Mesendoderm (in vitro differentiated cells): ENCODE measurements at regions not wholly inside any gene's neighbourhood (a gene's known extent, or its start where the extent isn't known, plus 50 kb on each side); places are given as distances from the start of the nearest gene placed in this dataset.

Experiments used
- DNase-seq: peaks from one replicate; pipeline ENCODE4 v3.0.0; 2013
- H2AK5ac ChIP-seq: 2 replicates; pipeline ENCODE4 v1.6.1; 2013; ENCODE audit warnings: low read length, inconsistent platforms
- H2BK120ac ChIP-seq: 2 replicates; pipeline ENCODE4 v1.6.1; 2013; ENCODE audit warnings: low read depth, mild to moderate bottlenecking, low read length, moderate library complexity, mixed read lengths
- H2BK15ac ChIP-seq: replicated peaks from 2 replicates; pipeline ENCODE4 v1.6.1; 2013; ENCODE audit warnings: low read depth, mild to moderate bottlenecking, moderate library complexity
- H2BK5ac ChIP-seq: 2 replicates; pipeline ENCODE4 v1.6.1; 2013; ENCODE audit warnings: low read length, inconsistent platforms
- H3K18ac ChIP-seq: 2 replicates; pipeline ENCODE4 v1.6.1; 2013; ENCODE audit warnings: mild to moderate bottlenecking, low read length, mixed read lengths
- H3K23ac ChIP-seq: one replicate; pipeline ENCODE4 v1.6.1; 2013; ENCODE audit warnings: low read length
- H3K27ac ChIP-seq: 2 replicates; pipeline ENCODE4 v1.5.1; 2013; ENCODE audit warnings: low read depth, mild to moderate bottlenecking, inconsistent platforms, low read length, moderate library complexity
- H3K27me3 ChIP-seq: 2 replicates; pipeline ENCODE4 v1.6.1; 2013; ENCODE audit warnings: low read length, control low read depth, mild to moderate bottlenecking, inconsistent platforms; ENCODE audit not compliant: insufficient read depth, poor library complexity
- H3K36me3 ChIP-seq: 2 replicates; pipeline ENCODE4 v1.6.1; 2013; ENCODE audit warnings: low read length, inconsistent platforms; ENCODE audit not compliant: control insufficient read depth, insufficient read depth
- H3K4ac ChIP-seq: one replicate; pipeline ENCODE4 v1.6.1; 2013; ENCODE audit warnings: low read depth, mild to moderate bottlenecking, low read length, moderate library complexity
- H3K4me1 ChIP-seq: 2 replicates; pipeline ENCODE4 v1.6.1; 2013; ENCODE audit warnings: low read depth, low read length, inconsistent platforms; ENCODE audit not compliant: control insufficient read depth
- H3K4me2 ChIP-seq: 2 replicates; pipeline ENCODE4 v1.6.1; 2013; ENCODE audit warnings: low read length
- H3K4me3 ChIP-seq: 2 replicates; pipeline ENCODE4 v1.5.1; 2013; ENCODE audit warnings: mild to moderate bottlenecking, low read length
- H3K56ac ChIP-seq: one replicate; pipeline ENCODE4 v1.6.1; 2013; ENCODE audit warnings: low read length
- H3K79me1 ChIP-seq: 2 replicates; pipeline ENCODE4 v1.6.1; 2013; ENCODE audit warnings: low read length, inconsistent platforms
- H3K79me2 ChIP-seq: 2 replicates; pipeline ENCODE4 v1.6.1; 2013; ENCODE audit warnings: mild to moderate bottlenecking, low read length; ENCODE audit not compliant: control insufficient read depth, insufficient read depth
- H3K9ac ChIP-seq: 2 replicates; pipeline ENCODE4 v1.6.1; 2013; ENCODE audit warnings: low read length, inconsistent platforms
- H4K5ac ChIP-seq: one replicate; pipeline ENCODE4 v1.6.1; 2013; ENCODE audit warnings: low read length
- H4K8ac ChIP-seq: one replicate; pipeline ENCODE4 v1.6.1; 2013; ENCODE audit warnings: low read depth, mild to moderate bottlenecking, control low read depth, low read length, moderate library complexity
- WGBS: extraction: QIAGEN DNeasy Blood & Tissue Kit; methylation state at CpG from one replicate; pipeline ENCODE4 v1.1.7; 2013; ENCODE audit warnings: low lambda C conversion rate, missing lambda C conversion rate; ENCODE audit not compliant: insufficient coverage; ENCODE audit errors: extremely low coverage; 5-methylcytosine and 5-hydroxymethylcytosine counted together

- no CpG with 5 or more reads among the region's 4 CpGs for WGBS
- no peaks in the 10 kb centered on the region for H3K79me1 ChIP-seq
Observed at GRCh38 chr11:134823970-134824369, 411.9 kb upstream of the B3GAT1 start.

DNA sequence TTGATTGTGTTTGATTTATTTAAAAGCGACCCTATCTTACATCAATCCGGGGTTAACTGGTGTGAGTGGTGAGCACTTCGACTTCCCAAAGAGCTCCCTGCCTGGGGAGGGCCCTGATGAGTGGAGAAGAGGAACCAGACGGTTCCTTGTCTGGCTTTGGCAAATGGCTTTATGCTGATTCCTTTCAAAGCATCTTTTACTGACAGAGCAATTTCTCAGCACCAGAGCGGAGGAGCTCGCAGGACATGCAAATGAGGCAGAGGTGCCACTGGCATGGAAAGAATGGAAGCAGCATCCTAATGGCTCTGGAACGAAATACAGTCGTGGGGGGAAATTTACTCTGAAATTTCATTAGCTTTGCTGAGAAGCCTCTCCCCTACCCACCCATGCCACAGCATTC is 410.9 kb upstream of the B3GAT1 start:
- H3K4me3 ChIP-seq, result no peak overlapping the region
- H2BK5ac ChIP-seq, result no peak overlapping the region
- no peak overlapping the region for H3K4me2 ChIP-seq
- H2BK15ac ChIP-seq, result no peak overlapping the region
- no peak overlapping the region for H3K18ac ChIP-seq
- H3K4me1 ChIP-seq, result peaks cover 2% of the 10 kb centered on the region
- no peak overlapping the region for H4K8ac ChIP-seq
- no peak overlapping the region for H4K5ac ChIP-seq
- no peak overlapping the region for H3K23ac ChIP-seq
- no peak overlapping the region for H3K56ac ChIP-seq
- no peak overlapping the region for H3K27ac ChIP-seq
- no CpG with 5 or more reads among the region's 8 CpGs for WGBS
- no peak overlapping the region for H3K9ac ChIP-seq
- no peaks in the 10 kb centered on the region for H3K36me3 ChIP-seq
- no peaks in the 10 kb centered on the region for H3K79me1 ChIP-seq
- no peaks in the 10 kb centered on the region for H3K79me2 ChIP-seq
- H2BK120ac ChIP-seq, result no peak overlapping the region
- no peak overlapping the region for H2AK5ac ChIP-seq
- H3K27me3 ChIP-seq, result no peaks in the 10 kb centered on the region
- peak; percentile 20 for DNase-seq
- no peak overlapping the region for H3K4ac ChIP-seq

More at GRCh38 chr11:134823970-134824369, 411.9 kb upstream of the B3GAT1 start:
- Histone ChIP-seq H3K4me1 (peaks cover 2% of the 10 kb centered on the region), H3K4me2 (no peak overlapping the region), H3K79me2 (no peaks in the 10 kb centered on the region), H3K27me3 (no peaks in the 10 kb centered on the region), H3K23ac (no peak overlapping the region), H2BK15ac (no peak overlapping the region), H3K36me3 (no peaks in the 10 kb centered on the region), H3K4me3 (no peak overlapping the region), H3K4ac (no peak overlapping the region), H2AK5ac (no peak overlapping the region), H4K8ac (no peak overlapping the region), H3K27ac (no peak overlapping the region), H4K5ac (no peak overlapping the region), H3K56ac (no peak overlapping the region), H2BK5ac (no peak overlapping the region), H3K18ac (no peak overlapping the region), H3K9ac (no peak overlapping the region), H2BK120ac (no peak overlapping the region)
- DNase-seq, result no peak

GRCh38 chr11:134821422-134821821 is 409.4 kb upstream of the B3GAT1 start:
- no peak overlapping the region for H4K5ac ChIP-seq
- no peak overlapping the region for H2BK15ac ChIP-seq
- H2BK5ac ChIP-seq, result no peak overlapping the region
- DNase-seq, result peak; percentile 77
- H2BK120ac ChIP-seq, result no peak overlapping the region
- no peak overlapping the region for H4K8ac ChIP-seq
- no peak overlapping the region for H3K18ac ChIP-seq
- H3K27ac ChIP-seq, result no peak overlapping the region
- H3K9ac ChIP-seq, result no peak overlapping the region
- no peaks in the 10 kb centered on the region for H3K27me3 ChIP-seq
- H3K36me3 ChIP-seq, result no peaks in the 10 kb centered on the region
- peaks cover 2% of the 10 kb centered on the region for H3K4me1 ChIP-seq
- H3K4ac ChIP-seq, result no peak overlapping the region
- no peak overlapping the region for H2AK5ac ChIP-seq
- WGBS, result no CpG with 5 or more reads among the region's 4 CpGs
- no peak overlapping the region for H3K23ac ChIP-seq
- H3K4me3 ChIP-seq, result no peak overlapping the region
- no peak overlapping the region for H3K56ac ChIP-seq
- no peaks in the 10 kb centered on the region for H3K79me2 ChIP-seq
- no peaks in the 10 kb centered on the region for H3K79me1 ChIP-seq
- H3K4me2 ChIP-seq, result no peak overlapping the region

DNA sequence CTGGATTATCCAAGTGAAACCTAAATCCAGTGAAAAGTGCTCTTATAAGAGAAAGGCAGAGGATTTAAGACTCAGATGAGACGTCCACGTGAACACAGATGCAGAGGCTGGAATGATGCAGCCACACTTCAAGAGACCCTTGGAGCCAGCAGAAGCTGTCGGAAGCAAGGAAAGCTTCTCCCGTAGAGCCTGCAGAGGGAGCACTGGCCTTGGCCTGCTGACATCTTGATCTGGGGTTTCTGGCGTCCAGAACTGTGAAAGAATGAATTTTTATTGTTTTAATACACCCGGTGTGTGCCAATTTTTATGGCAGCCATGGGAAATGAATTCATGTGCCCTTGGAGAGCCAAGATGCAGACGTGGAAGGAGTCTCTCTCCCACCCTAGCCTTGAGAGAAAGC is 407.0 kb upstream of the B3GAT1 start:
- no peak overlapping the region for H2BK5ac ChIP-seq
- H3K4me3 ChIP-seq, result no peak overlapping the region
- no peaks in the 10 kb centered on the region for H3K27me3 ChIP-seq
- H3K9ac ChIP-seq, result no peak overlapping the region
- no peak overlapping the region for H3K56ac ChIP-seq
- no peak overlapping the region for H2BK120ac ChIP-seq
- no peak overlapping the region for H3K4me2 ChIP-seq
- peak overlapping the region; percentile 46 for H3K27ac ChIP-seq
- no peak overlapping the region for H3K23ac ChIP-seq
- H3K18ac ChIP-seq, result peak overlapping the region; percentile 6
- no peak overlapping the region for H4K8ac ChIP-seq
- H4K5ac ChIP-seq, result no peak overlapping the region
- H3K36me3 ChIP-seq, result no peaks in the 10 kb centered on the region
- H2AK5ac ChIP-seq, result no peak overlapping the region
- peak; percentile 78 for DNase-seq
- H3K79me2 ChIP-seq, result no peaks in the 10 kb centered on the region
- H3K4me1 ChIP-seq, result peaks cover 2% of the 10 kb centered on the region
- H3K4ac ChIP-seq, result peak overlapping the region; percentile 56
- no peak overlapping the region for H2BK15ac ChIP-seq
- no peaks in the 10 kb centered on the region for H3K79me1 ChIP-seq
- no CpG with 5 or more reads among the region's 7 CpGs for WGBS

DNA sequence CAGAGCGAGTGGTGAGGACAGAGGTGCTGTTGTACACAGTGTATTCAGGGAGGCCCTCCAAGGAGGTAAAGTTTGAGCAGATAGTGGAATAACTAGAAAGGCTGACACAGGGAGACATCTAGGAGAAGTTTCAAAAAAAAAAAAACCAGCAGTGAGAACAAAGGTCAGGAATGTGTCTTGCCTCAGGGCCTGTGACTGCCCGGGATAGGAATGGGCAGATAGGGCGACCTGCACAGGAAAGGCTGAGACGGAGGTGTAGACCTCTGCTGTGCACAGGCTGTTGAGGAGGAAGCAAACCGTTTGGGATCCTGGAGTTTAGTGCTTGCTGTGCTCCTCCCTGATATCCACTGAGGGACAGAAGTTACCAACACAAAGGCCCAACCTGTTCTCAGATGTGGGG is 406.5 kb upstream of the B3GAT1 start:
- H3K9ac ChIP-seq, result no peak overlapping the region
- peak overlapping the region; percentile 46 for H3K27ac ChIP-seq
- no peak overlapping the region for H2BK15ac ChIP-seq
- H4K8ac ChIP-seq, result no peak overlapping the region
- no peaks in the 10 kb centered on the region for H3K36me3 ChIP-seq
- no peak overlapping the region for H4K5ac ChIP-seq
- no peaks in the 10 kb centered on the region for H3K27me3 ChIP-seq
- H3K4me3 ChIP-seq, result no peak overlapping the region
- no peaks in the 10 kb centered on the region for H3K79me2 ChIP-seq
- H3K4me2 ChIP-seq, result no peak overlapping the region
- no CpG with 5 or more reads among the region's 5 CpGs for WGBS
- H3K18ac ChIP-seq, result no peak overlapping the region
- no peak overlapping the region for H2BK5ac ChIP-seq
- H3K4ac ChIP-seq, result no peak overlapping the region
- H3K4me1 ChIP-seq, result peaks cover 2% of the 10 kb centered on the region
- peak; percentile 95 for DNase-seq
- H2AK5ac ChIP-seq, result no peak overlapping the region
- H3K23ac ChIP-seq, result no peak overlapping the region
- no peak overlapping the region for H3K56ac ChIP-seq
- no peak overlapping the region for H2BK120ac ChIP-seq
- H3K79me1 ChIP-seq, result no peaks in the 10 kb centered on the region

DNA sequence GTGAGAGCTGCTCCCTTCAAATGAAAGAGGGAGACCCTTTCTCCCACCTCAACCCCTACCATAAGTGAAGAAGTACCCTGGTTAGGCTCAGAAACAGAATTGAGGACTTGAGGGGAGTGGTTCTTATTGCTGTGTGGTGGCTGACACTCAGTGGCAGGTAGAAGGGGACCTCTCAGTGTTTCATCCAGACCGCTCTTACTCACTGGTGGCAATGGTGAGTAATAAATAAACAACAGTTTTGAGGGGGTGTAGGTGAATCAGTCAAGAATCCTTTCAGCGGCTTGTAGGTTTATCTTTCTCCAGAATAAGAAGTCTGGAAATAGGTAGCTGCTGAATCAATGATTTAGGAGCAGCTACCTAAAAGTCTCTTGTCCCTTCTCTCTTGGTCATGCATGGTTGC is 403.4 kb upstream of the B3GAT1 start:
- H3K56ac ChIP-seq, result no peak overlapping the region
- no peaks in the 10 kb centered on the region for H3K27me3 ChIP-seq
- H3K9ac ChIP-seq, result no peak overlapping the region
- no peak overlapping the region for H2AK5ac ChIP-seq
- peaks cover 2% of the 10 kb centered on the region for H3K4me1 ChIP-seq
- no peaks in the 10 kb centered on the region for H3K36me3 ChIP-seq
- no CpG with 5 or more reads among the region's 2 CpGs for WGBS
- no peak overlapping the region for H3K4me3 ChIP-seq
- no peak overlapping the region for H3K23ac ChIP-seq
- no peak overlapping the region for H2BK120ac ChIP-seq
- H4K5ac ChIP-seq, result no peak overlapping the region
- no peak overlapping the region for H3K27ac ChIP-seq
- DNase-seq, result no peak
- H3K18ac ChIP-seq, result no peak overlapping the region
- no peak overlapping the region for H3K4me2 ChIP-seq
- no peak overlapping the region for H2BK15ac ChIP-seq
- H3K4ac ChIP-seq, result no peak overlapping the region
- H2BK5ac ChIP-seq, result no peak overlapping the region
- no peaks in the 10 kb centered on the region for H3K79me1 ChIP-seq
- H3K79me2 ChIP-seq, result no peaks in the 10 kb centered on the region
- H4K8ac ChIP-seq, result no peak overlapping the region
